ENCODE measurements at regions not wholly inside any gene's neighbourhood (a gene's known extent, or its start where the extent isn't known, plus 50 kb on each side); places are given as distances from the start of the nearest gene placed in this dataset.

- TF ChIP-seq CEBPB (IDR thresholded peaks at IDR 0.05; ENCODE audit: low read depth): no peak
- TF ChIP-seq RAD21 (IDR thresholded peaks at IDR 0.05; ENCODE audit: low read depth): no peak
These were observed 681.0 kb upstream of the KIF2B start (continued) for GRCh38 chr17:53141731-53142130.

DNA sequence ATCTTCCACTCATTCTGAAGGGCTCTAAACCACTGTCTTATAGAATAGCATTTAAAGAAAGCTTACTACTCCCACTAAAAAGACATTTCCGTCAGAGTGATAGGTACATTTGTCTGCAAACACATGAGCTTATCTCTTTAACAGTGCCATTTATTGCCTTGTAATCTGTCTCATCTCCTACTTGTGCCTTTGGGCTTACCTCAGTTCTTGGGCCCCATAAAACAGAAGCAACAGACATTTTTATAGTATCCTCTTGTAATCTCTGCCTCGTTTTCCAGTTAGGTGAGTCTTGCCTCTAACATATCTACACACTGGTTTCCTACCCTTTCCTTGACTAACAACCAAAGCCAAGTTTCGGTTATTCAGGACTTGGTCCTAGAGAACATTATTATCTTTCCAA is 681.4 kb upstream of the KIF2B start:
- H3K4me3 ChIP-seq (replicated peaks in 1 of 2; ENCODE audit: low read depth in 1 of 2, low read length in 2 of 2): no peak overlapping the region
- no peak overlapping the region for H3K27ac ChIP-seq (ENCODE audit: low read depth, low read length)
- ChIA-PET CTCF (no interaction called here), POLR2A (no interaction called here), RAD21 (ENCODE audit: low non-redundant PET in 1 of 2, low total read pairs in 2 of 2, uncharacterized antibody in 2 of 2, unreplicated experiment in 2 of 2) (no interaction called here)
- ATAC-seq (no peak), DNase-seq (ENCODE audit: low read depth, low spot score) (no peak)
- H3K36me3 ChIP-seq (ENCODE audit: control insufficient read depth in 1 of 2, insufficient read depth in 2 of 2, low read length in 2 of 2): no peaks in the 10 kb centered on the region
- TF ChIP-seq ZNF274 (IDR thresholded peaks at IDR 0.05; ENCODE audit: low read depth, low read length) (no peak), SP1 (IDR thresholded peaks at IDR 0.05; ENCODE audit: low read depth) (no peak), YY1 (IDR thresholded peaks at IDR 0.05; ENCODE audit: extremely low read depth, insufficient replicate concordance, low read depth, low read length) (no peak)
- no peak overlapping the region for H3K9ac ChIP-seq (ENCODE audit: low read length)
- H3K4me2 ChIP-seq (ENCODE audit: low read length): no peak overlapping the region
- intact Hi-C loops (cut with micrococcal nuclease): no loop called here
- no peaks in the 10 kb centered on the region for H3K4me1 ChIP-seq (ENCODE audit: control insufficient read depth in 1 of 2, insufficient read depth in 2 of 2, low read length in 2 of 2)
- H3K9me3 ChIP-seq (ENCODE audit: control insufficient read depth in 1 of 2, insufficient read depth in 1 of 2, low read depth in 1 of 2, low read length in 2 of 2): peaks cover 32 to 41% of the 10 kb centered on the region in 2 experiments; a peak in 3 of 4 replicates
- no peaks in the 10 kb centered on the region for H3K9me2 ChIP-seq (ENCODE audit: insufficient read depth)
- BruUV-seq (replicated peaks): no TSS peak
- H3K79me2 ChIP-seq (ENCODE audit: insufficient read depth, low read length): no peaks in the 10 kb centered on the region
- no peak overlapping the region for H2AFZ ChIP-seq (ENCODE audit: low read depth, low read length, poor library complexity, severe bottlenecking)
- no peaks in the 10 kb centered on the region for H4K20me1 ChIP-seq (ENCODE audit: insufficient read depth)
- H3K27me3 ChIP-seq (ENCODE audit: insufficient read depth, low read length): no peaks in the 10 kb centered on the region

GRCh38 chr17:53137869-53138268 is 684.9 kb upstream of the KIF2B start:
- CTCF ChIA-PET: no interaction called here
- peaks cover 24 to 42% of the 10 kb centered on the region in 2 experiments for H3K9me3 ChIP-seq (ENCODE audit: control insufficient read depth in 1 of 2, insufficient read depth in 1 of 2, low read depth in 1 of 2, low read length in 2 of 2)
- no peak overlapping the region for H3K4me3 ChIP-seq (replicated peaks in 1 of 2; ENCODE audit: low read depth in 1 of 2, low read length in 2 of 2)
- POLR2A ChIA-PET: no interaction called here
- TF ChIP-seq EGR1 (IDR thresholded peaks at IDR 0.05; ENCODE audit: low read depth): no peak
- no peak for TF ChIP-seq POLR2AphosphoS5 (IDR thresholded peaks at IDR 0.05; ENCODE audit: low read depth, low read length)
- TF ChIP-seq ZFX (IDR thresholded peaks at IDR 0.05): no peak
- TF ChIP-seq CEBPB (IDR thresholded peaks at IDR 0.05; ENCODE audit: low read depth): no peak
- no peak for TF ChIP-seq TCF7L2 (IDR thresholded peaks at IDR 0.05; ENCODE audit: borderline replicate concordance, extremely low read depth, insufficient read depth, insufficient read length)
- H3K79me2 ChIP-seq (ENCODE audit: insufficient read depth, low read length): no peaks in the 10 kb centered on the region
- intact Hi-C loops (cut with micrococcal nuclease): no loop called here
- no peaks in the 10 kb centered on the region for H3K36me3 ChIP-seq (ENCODE audit: control insufficient read depth in 1 of 2, insufficient read depth in 2 of 2, low read length in 2 of 2)
- no peak overlapping the region for H3K27ac ChIP-seq (ENCODE audit: low read depth, low read length)
- BruUV-seq (replicated peaks): no TSS peak
- DNase-seq (ENCODE audit: low read depth, low spot score) (no peak), ATAC-seq (no peak)
- H4K20me1 ChIP-seq (ENCODE audit: insufficient read depth): no peaks in the 10 kb centered on the region
- no peak overlapping the region for H3K4me2 ChIP-seq (ENCODE audit: low read length)
- no peaks in the 10 kb centered on the region for H3K27me3 ChIP-seq (ENCODE audit: insufficient read depth, low read length)
- no peak overlapping the region for H3K9ac ChIP-seq (ENCODE audit: low read length)
- H2AFZ ChIP-seq (ENCODE audit: low read depth, low read length, poor library complexity, severe bottlenecking): no peak overlapping the region
- RAD21 ChIA-PET (ENCODE audit: low non-redundant PET in 1 of 2, low total read pairs in 2 of 2, uncharacterized antibody in 2 of 2, unreplicated experiment in 2 of 2): no interaction called here
- H3K4me1 ChIP-seq (ENCODE audit: control insufficient read depth in 1 of 2, insufficient read depth in 2 of 2, low read length in 2 of 2): no peaks in the 10 kb centered on the region; a peak in 1 of 4 replicates
- no peaks in the 10 kb centered on the region for H3K9me2 ChIP-seq (ENCODE audit: insufficient read depth)

Data from HCT116 (cell line).